ENCODE measurements at regions not wholly inside any gene's neighbourhood (a gene's known extent, or its start where the extent isn't known, plus 50 kb on each side); places are given as distances from the start of the nearest gene placed in this dataset.

DNA sequence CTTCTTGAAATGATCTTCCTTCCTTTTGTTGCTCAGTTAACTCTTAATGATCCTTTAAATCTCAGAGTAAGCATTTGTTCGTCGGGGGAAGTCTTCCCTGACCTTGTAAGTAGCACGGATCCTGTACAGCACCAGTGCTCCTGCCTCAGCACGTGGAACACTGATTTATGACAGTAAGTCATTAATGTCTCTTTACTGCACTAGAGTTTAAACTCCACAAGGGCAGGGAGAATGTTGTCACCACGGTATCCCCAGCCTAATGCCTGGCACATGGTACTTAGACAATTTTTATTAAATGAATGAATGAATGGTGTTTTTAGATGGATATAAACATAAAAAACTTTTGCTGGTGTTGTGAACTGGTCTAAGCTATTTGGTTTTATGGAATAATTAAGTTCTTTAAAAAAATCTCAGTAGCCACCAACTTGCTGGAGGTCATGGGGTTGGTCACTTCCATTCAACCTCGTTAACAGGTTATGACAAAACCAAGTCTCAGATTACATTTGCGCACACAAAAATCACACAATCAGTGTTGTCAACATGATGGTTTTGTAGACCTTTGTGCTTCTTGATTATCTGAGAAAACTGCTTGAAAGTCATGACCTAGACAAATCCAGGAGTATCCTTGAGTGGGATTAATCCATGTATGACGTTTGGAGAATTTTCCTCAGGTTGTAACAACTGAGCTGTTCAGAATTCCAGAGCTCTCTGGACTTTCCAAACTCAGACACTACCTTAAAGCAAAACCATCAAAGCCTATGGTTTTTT, 326.9 kb downstream of the DUSP10 start:
- no peak for DNase-seq (ENCODE audit: low read depth in 1 of 2, low spot score in 1 of 2)

DNA sequence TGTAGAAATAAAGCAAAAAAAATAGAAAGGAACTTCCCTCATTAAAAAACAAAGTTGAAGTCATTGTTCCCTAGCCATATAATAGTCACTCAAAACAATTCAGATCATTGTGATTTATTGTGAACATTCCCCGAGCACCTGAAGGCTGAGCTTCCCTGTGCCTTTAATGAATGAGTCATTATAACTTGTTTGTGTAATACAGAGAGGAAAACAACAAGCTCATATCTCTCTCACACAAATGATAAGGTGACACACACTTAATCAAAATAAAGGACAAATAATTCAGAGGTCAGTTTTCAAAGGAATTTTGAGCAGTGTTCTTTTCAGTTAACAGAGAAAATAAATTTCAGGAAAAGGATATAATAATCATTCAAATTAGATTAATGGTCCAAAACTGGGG, 326.2 kb downstream of the DUSP10 start:
- DNase-seq (ENCODE audit: low read depth in 1 of 2, low spot score in 1 of 2) = no peak

DNA sequence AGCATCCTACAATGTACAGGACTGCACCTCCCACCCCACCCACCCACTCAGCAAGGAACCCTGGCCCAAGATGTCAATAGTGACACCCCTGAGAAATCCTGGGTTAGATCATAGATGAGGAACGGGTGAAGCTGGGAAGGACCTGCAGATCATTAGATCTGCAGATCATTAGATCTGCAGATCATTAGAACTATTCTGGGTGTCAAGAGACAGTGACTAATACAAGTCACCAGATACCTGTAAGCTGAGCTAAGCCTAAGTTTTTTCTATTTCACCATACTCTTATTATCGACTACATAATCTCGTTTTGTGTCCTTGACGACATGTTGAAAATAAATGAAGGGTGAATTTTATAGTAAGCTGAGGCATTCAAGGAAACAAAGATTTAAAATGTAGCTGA, 325.7 kb downstream of the DUSP10 start:
- no peak for DNase-seq (ENCODE audit: low read depth in 1 of 2, low spot score in 1 of 2)

DNA sequence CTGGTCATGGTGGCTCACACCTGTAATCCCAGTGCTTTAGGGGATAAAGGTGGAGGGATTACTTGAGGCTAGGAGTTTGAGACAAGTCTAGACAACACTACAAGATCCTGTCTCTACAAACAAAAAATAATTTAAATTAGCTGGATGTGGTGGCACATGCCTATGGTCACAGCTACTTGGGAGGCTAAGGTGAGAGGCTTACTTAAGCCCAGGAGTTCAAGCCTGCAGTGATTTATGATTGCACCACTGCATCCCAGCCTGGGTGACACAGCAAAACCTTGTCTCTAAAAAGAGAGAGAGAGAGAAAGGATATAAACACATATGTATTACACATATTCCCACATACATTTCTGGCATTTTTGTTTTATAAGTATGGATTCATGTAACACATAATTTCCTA, 325.2 kb downstream of the DUSP10 start:
- DNase-seq (ENCODE audit: low read depth in 1 of 2, low spot score in 1 of 2) = no peak

DNA sequence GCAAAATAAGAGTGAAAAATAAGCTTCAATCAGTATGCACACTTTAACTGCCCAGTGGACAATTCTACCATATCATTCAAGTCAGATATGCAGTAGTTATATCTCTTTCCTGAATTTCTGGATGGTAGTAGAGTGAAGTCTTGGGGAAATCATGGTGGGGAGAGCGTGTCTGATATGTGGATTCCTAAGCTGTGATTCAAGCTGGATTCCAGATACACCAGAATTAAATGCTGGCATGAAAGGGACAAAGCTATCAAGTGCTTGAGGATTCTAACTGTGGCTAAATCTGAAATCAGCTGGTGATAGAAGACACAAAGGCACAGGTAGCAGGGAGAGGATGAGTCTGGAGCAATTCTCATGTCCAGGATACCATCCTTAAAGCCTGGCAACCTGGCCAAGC, 323.5 kb downstream of the DUSP10 start:
- no peak for DNase-seq (ENCODE audit: low read depth in 1 of 2, low spot score in 1 of 2)

DNA sequence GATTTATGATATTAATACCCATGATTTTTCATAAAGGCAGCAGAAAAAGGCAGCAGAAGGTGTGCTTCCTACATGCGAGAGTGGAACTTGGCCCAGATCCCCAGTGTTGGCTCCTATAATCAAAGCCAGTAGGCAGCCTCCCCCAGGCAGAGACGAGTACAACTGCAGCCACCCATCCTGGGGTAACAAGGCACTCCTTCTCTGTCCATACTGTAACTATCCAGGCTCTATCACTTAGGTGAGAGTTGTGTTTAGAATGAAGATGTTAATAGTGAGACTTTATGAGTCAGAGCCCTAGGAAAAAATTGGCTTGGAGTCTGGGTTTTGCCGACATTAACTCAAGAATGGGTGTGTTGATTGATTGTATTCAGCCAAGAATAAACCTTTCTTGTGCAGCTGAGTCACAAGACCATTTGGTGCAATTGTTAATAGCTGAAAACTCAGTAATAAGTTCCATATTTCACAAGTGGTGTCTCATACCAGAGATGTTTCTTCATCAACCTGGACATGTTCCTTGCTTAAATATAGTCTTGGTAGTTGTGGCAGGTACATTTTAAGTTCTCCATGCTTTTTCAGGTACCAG, 322.3 kb downstream of the DUSP10 start:
- DNase-seq (ENCODE audit: low read depth in 1 of 2, low spot score in 1 of 2) = no peak

DNA sequence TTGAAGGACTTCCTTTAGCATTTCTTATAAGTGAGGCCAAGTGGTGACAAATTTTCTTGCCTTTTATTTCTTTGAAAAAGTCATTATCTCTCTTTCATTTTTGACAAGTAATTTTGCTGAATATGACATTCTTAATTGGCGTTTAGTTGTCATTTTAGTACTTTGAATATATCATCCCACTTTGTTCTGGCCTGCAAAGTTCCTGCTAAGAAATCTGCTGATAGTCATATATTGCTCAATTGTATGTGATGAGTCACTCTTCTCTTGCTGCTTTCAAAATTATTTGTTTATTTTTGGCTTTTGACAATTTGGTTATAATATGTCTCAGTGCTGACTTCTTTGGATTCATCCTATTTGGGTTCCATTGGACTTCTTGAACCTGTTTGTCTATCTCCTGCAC, 312.6 kb downstream of the DUSP10 start:
- no peak for DNase-seq (ENCODE audit: low read depth in 1 of 2, low spot score in 1 of 2)

DNA sequence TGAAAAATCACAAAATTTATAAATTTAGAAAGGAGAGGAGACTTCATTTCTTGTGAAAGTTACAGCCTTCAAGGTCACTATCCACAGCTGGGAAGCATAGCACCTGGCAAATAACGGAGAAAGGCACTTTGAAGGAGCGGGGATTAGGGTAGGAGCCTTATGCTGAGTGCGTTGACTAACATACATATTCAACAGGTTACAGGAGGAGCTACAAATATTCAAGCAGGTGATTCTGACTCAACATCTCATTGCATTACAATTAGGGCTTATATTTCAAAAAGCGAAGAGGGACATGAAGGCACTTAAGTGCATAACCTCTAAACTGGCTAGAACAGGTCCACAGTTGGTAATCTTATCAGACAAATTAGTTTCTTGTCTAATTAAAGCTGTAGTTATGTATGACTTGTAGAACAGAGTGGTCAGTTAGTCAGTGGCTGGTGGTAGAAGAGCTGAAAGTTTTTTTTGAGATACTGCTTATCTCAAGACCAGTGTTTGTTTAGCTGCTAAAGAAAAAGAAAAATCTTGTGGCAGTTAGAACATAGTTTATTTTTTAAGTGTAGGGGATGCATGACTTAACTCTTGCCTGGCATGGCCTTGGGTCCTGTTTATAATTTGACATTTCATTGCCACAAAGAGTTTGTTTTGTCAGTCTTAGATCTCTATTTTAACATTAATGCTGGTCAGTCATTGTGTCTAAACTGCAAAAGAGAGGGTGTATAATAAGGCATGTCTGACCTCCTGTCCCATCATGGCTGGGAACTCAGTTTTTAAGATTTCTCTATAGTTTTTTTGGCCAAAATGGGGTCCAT, 311.5 kb downstream of the DUSP10 start:
- DNase-seq (ENCODE audit: low read depth in 1 of 2, low spot score in 1 of 2) = no peak

DNA sequence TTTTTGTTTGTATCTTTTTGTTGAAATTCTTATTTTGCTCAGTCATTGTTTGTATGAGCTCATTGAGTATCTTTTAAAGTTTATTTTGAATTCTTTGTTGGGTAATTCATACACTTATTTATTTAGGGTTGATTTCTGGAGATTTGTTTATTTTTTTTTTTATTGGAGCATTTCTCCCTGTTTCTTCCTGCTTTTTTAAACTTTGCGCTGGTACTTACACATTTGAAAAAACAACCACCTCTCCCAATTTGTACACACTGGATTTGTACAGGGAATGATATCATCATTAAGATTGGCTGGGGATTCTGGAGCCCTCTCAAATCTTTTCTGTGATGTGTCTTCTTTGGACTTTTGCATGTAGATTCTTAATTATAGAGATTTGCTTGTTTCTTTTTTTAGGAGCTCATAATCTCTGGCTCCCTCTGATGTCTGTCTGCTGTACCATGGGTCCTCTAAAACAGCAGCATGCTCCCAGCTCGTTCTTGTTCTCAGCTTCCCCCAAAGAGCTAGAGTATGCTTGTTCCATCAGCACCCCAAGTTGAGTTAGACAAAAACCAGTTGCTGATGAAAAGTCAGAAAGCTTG, 310.7 kb downstream of the DUSP10 start:
- DNase-seq (ENCODE audit: low read depth in 1 of 2, low spot score in 1 of 2) = no peak

DNA sequence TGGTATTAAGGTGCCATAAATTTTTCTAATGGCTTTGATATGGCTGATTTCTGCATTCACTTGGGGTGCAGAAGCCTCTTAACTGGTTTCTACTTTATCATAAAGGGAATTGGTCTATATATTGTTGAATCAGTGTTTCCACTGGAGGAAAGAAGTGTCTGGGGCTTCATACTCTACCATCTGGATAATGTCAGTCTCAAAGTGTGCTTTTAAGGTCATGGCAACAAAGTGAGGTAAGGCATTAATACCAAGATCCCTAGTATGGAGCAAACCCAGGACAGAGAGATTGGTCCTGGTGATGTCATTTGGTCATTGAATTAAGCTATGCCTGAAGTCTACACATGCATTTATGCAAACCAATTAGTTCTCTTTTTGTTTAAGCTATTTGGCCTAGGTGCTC, 309.9 kb downstream of the DUSP10 start:
- DNase-seq (ENCODE audit: low read depth in 1 of 2, low spot score in 1 of 2) = no peak

DNA sequence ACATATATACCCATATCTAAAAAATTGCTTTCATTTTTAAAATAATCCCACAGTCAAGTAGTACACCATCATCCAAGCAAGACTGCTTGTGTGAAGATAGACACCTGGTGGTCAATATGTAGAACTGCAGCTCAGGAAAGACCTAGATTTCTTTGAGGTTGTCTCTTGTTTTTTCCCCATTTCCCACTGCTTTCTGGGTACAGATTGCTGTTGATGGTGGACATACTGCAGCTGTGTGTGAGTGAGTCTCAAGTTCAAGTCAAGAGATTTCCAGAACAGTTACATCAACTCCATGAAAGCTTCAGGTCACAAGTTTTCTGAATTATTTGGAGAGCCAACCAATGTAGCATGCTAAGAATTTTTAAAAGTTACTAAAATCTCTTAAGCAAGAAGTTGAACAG, 306.4 kb downstream of the DUSP10 start:
- DNase-seq (ENCODE audit: low read depth in 1 of 2, low spot score in 1 of 2) = no peak

DNA sequence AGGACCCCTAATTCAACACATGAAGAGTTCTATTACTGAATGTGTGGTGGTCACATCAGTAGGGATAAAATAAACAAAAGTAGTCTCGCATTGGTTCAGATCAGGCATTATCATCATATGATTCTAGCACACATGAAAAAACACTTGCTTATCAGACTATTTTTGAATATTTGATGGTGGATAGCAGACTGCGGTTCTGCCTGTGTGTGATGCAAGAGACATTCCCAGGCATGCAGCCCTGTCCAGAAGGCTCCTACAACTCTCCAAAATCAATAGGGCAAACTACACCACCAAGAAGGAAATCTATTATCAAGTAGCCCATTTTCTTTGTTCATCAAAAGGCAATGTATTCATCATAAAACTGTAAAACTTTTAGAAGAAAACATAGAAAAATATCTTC, 304.7 kb downstream of the DUSP10 start:
- DNase-seq (ENCODE audit: low read depth in 1 of 2, low spot score in 1 of 2) = no peak

DNA sequence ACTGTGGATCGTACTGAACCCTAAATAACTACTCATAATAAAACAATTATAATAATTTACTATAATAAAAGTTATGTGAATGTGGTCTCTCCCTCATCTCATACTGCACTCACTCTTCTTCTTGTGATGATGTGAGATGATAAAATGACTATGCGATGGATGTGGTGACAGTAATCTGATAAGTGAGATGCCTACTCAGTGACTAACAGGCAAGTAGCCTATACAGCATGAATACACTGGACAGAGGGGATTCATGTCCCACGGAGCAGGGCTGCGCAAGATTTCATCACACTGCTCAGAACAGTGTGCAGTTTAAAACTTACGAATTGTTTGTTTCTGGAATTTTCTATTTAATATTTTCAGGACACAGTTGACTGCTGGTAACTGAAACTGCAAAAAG, 304.0 kb downstream of the DUSP10 start:
- DNase-seq (ENCODE audit: low read depth in 1 of 2, low spot score in 1 of 2) = no peak

DNA sequence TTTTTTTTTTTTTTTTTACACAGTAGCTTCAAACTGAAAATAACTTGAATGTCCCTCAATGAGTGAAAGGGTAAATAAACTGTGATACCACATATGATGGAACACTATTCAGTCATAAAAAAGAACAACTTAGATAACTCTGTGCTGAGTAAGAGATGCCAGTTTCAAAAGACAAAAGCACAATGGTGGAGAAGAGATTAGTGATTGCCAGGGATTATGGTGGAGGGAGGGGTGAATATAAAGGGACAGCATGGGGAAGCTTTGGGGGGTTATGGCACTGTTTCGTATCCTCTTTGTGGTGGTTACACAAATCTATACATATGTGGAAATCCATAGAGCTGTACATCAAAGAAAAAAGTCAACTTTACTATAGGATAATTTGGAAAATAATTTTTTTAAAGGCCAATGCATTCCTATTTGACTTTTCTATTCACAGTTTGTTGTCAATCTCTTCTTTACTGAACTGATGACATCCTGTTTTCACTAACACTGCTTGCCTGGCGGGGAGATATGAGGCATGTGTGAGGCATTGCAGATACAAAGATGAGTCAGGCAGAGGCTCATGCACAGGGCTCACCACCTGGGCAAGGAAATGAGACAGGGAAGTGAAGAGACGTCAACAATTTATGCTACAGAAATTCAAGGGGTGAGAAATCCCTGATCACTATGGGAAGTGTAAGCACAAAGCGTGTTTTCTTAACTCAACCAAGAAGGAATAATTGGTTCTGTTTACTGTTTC, 302.7 kb downstream of the DUSP10 start:
- DNase-seq (ENCODE audit: low read depth in 1 of 2, low spot score in 1 of 2) = peak; percentile 15 to 49

DNA sequence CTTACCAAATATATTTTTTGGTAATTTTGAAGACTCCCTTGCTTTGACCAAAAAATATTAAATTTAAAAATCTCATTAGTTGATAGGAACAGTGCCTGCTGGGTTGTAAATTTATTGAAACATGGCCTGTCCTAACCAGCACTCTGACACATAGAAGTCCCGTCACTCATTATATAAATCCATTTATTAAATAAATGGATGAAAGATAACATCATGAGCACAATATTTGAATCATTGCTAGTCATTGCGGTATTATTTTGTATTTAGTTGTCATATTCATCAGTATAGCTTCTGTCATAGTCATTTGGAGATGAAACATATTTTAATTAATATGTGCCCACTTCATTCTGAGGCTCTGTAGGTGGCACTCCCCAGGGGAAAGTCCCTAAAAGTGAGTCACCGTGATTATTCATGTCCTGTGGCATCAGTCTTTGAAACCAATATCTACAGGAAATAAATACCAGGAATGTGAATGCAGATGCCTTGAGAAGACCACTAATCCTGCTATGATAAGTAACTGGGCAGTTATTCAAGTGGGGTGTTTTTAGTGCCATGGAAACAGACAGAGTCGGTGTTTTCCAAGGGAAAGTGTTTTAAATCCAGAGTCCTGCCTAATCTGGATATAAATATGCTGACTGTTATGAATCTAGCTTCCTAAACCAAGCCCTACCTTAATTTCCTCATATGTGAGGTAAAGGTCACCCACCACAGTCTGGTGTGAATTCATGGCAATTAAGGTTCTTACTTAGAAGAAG, 302.0 kb downstream of the DUSP10 start:
- peak in 1 of 2 donors; percentile 8 for DNase-seq (ENCODE audit: low read depth in 1 of 2, low spot score in 1 of 2)

DNA sequence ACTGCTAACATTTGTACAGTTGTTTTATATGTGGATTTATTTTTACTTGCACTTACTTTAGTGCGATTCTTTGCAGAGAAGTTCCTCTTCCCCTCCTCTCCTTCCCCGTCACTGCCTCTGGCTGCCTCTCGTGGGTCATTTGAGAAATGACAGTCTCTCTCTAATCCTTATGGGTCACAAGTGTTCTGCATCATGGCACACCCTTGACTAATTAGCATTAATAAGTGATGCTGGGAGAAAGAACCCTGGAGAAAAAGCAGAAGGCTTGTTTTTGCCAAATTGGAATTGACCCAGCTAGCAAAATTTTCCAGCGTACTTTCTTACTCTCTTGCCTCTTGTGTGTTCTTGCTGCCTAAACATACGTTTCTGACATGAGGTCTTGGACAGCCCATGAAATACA, 301.2 kb downstream of the DUSP10 start:
- no peak for DNase-seq (ENCODE audit: low read depth in 1 of 2, low spot score in 1 of 2)

DNA sequence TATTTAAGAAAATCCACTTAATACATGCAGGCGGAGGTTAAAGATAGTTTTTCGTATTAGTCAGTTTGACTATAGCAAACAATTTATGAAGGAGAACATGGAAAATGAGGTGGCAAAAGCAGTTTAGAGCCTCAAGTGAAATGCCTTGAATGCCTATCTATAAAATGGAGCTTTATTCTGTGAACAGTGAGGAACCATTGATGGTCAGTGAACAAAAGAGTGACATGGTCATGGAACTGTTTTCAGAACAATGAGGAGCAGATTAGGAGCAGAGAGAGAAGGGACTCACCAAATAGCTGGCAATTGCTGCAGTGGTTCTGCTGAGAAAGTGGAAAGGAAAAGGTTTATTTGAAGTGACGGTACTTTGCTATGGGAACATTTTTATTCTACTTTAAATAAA, 299.8 kb downstream of the DUSP10 start:
- no peak for DNase-seq (ENCODE audit: low read depth in 1 of 2, low spot score in 1 of 2)

DNA sequence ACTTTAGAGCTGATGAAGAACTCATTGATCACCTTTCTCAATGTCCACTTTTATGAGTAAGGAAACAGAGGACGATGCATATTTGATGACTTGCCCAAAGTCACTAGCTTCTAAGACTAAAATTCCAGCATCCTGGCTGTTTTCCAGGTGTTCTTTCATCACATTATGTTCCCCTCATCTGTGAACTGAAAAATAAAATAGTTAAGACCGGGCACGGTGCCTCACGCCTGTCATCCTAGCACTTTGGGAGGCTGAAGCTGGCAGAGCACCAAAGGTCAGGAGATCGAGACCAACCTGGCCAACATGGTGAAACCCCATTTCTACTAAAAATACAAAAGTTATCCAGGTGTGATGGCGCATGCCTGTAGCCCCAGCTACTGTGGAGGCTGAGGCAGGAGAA, 297.5 kb downstream of the DUSP10 start:
- no peak for DNase-seq (ENCODE audit: low read depth in 1 of 2, low spot score in 1 of 2)

DNA sequence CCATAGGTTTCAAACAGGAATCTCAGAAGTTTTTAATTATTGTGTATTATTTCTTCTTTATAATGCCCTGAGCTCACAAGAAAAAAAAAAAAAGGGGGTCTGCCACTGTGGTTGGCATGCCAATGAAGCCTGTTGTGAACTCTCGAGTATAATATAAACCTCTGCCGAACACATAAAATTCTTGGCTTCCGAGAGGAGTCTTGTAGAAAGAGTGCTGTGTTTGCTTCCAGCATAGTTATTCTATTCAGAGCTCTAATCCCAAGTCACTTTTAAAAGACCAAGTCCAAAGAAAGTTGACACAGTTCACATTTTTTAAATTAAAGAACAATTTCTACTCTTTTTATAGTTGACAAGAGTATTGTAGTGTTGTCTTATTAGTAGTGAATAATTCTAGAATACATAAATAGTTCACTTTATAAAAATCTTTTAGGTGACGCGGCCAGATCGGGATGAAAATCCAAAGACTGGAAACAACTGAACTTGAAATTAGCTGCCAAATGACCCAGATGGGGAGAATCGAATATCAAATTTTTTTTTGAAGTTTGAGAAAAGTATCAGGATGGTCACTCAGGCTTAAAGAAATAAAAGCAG, 293.2 kb downstream of the DUSP10 start:
- DNase-seq (ENCODE audit: low read depth in 1 of 2, low spot score in 1 of 2) = no peak

DNA sequence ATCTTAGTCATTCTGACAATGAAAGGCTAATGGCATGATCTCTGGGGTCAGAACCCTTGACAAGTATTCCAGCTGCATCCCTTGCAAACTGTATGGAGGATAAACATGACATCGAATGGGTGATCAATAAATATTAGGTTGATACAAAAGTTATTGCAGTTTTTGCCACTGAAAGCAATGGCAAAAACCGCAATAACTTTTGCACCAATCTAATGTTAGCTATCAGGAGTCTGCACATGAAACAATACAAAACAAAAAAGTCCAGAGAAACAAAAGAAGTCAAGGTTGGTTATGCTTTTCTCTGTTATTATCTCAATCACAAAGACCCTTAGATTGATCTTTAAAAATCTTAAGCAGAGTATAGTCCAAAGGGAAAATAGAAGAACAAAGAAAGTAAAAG, 292.7 kb downstream of the DUSP10 start:
- no peak for DNase-seq (ENCODE audit: low read depth in 1 of 2, low spot score in 1 of 2)

All from activated T-helper 1 cell treated with anti-CD3 and anti-CD28 coated beads, Interleukin-2, amount 50 U/mL, for 16 hours (primary cell).